Stimulated activated effector memory CD8-positive, alpha-beta T cell treated with anti-CD3 and anti-CD28 coated beads, Interleukin-12 subunit alpha, Interleukin-12 subunit beta, amount 100 ng/mL, for 72 hours (primary cell): ENCODE measurements at regions not wholly inside any gene's neighbourhood (a gene's known extent, or its start where the extent isn't known, plus 50 kb on each side); places are given as distances from the start of the nearest gene placed in this dataset.

Experiments used
- ATAC-seq: fragments of 150-1000 bp; cut with Tn5 transposase; 2 replicates; pipeline ENCODE4 v1.10.0; 2021
- DNase-seq, 2 donors: peaks; one replicate each; pipeline ENCODE4 v3.0.0; 2021 to 2022; ENCODE audit warnings: low spot score in 2 of 2
- H3K27ac Mint-ChIP-seq: one replicate; pipeline ENCODE4 v1.8.0; 2022; ENCODE audit warnings: mild to moderate bottlenecking, mixed read lengths
- H3K36me3 Mint-ChIP-seq: one replicate; pipeline ENCODE4 v1.8.0; 2022; ENCODE audit warnings: mild to moderate bottlenecking, mixed read lengths
- H3K4me1 Mint-ChIP-seq: one replicate; pipeline ENCODE4 v1.8.0; 2022; ENCODE audit warnings: mixed read lengths
- H3K4me3 Mint-ChIP-seq: one replicate; pipeline ENCODE4 v1.8.0; 2022; ENCODE audit warnings: mild to moderate bottlenecking, mixed read lengths
- H3K9me3 Mint-ChIP-seq: one replicate; pipeline ENCODE4 v1.8.0; 2022; ENCODE audit warnings: mixed read lengths

GRCh38 chr6:144820270-144820669, 535.1 kb downstream of the UTRN start:
- peak overlapping the region; percentile 17 for H3K27ac Mint-ChIP-seq
- ATAC-seq (peak; percentile 89), DNase-seq (no peak)
- peaks cover 18% of the 10 kb centered on the region for H3K4me1 Mint-ChIP-seq
- H3K4me3 Mint-ChIP-seq: no peak overlapping the region
- no peaks in the 10 kb centered on the region for H3K9me3 Mint-ChIP-seq
- peaks cover 24% of the 10 kb centered on the region for H3K36me3 Mint-ChIP-seq

- peaks cover 18% of the 10 kb centered on the region for H3K4me1 Mint-ChIP-seq
- no peak for ATAC-seq
- DNase-seq: no peak
- no peaks in the 10 kb centered on the region for H3K9me3 Mint-ChIP-seq
- H3K36me3 Mint-ChIP-seq: peaks cover 19% of the 10 kb centered on the region
- H3K4me3 Mint-ChIP-seq: no peak overlapping the region
- H3K27ac Mint-ChIP-seq: no peak overlapping the region
These were observed 538.0 kb downstream of the UTRN start for GRCh38 chr6:144823131-144823530.

GRCh38 chr6:144824018-144824417, 538.9 kb downstream of the UTRN start:
- no peak for ATAC-seq
- Mint-ChIP-seq H3K9me3 (no peaks in the 10 kb centered on the region), H3K4me3 (no peak overlapping the region), H3K27ac (no peak overlapping the region), H3K4me1 (peaks cover 15% of the 10 kb centered on the region), H3K36me3 (peaks cover 21% of the 10 kb centered on the region)
- no peak for DNase-seq

GRCh38 chr6:144834426-144835038, 549.4 kb downstream of the UTRN start:
- no peak overlapping the region for H3K27ac Mint-ChIP-seq
- ATAC-seq: no peak
- H3K4me3 Mint-ChIP-seq: no peak overlapping the region
- H3K36me3 Mint-ChIP-seq: peaks cover 43% of the 10 kb centered on the region
- no peaks in the 10 kb centered on the region for H3K4me1 Mint-ChIP-seq
- H3K9me3 Mint-ChIP-seq: no peaks in the 10 kb centered on the region
- DNase-seq: no peak

- Mint-ChIP-seq H3K9me3 (no peaks in the 10 kb centered on the region), H3K36me3 (peaks cover 51% of the 10 kb centered on the region), H3K4me1 (no peaks in the 10 kb centered on the region), H3K4me3 (no peak overlapping the region), H3K27ac (peak overlapping the region; percentile 50)
- ATAC-seq (no peak), DNase-seq (no peak)
These were observed 550.3 kb downstream of the UTRN start for GRCh38 chr6:144835322-144835973.

- Mint-ChIP-seq H3K27ac (no peak overlapping the region), H3K9me3 (no peaks in the 10 kb centered on the region), H3K4me3 (no peak overlapping the region), H3K36me3 (peaks cover 64% of the 10 kb centered on the region), H3K4me1 (no peaks in the 10 kb centered on the region)
- ATAC-seq: no peak
- no peak for DNase-seq
These were observed 555.5 kb downstream of the UTRN start for GRCh38 chr6:144840619-144841018.

GRCh38 chr6:144843701-144844100, 558.6 kb downstream of the UTRN start:
- H3K36me3 Mint-ChIP-seq: peaks cover 34% of the 10 kb centered on the region
- ATAC-seq (no peak), DNase-seq (no peak)
- H3K9me3 Mint-ChIP-seq: no peaks in the 10 kb centered on the region
- no peak overlapping the region for H3K4me3 Mint-ChIP-seq
- no peak overlapping the region for H3K27ac Mint-ChIP-seq
- H3K4me1 Mint-ChIP-seq: peaks cover 7% of the 10 kb centered on the region

GRCh38 chr6:144844596-144844995, 559.5 kb downstream of the UTRN start:
- H3K4me3 Mint-ChIP-seq: no peak overlapping the region
- H3K9me3 Mint-ChIP-seq: no peaks in the 10 kb centered on the region
- ATAC-seq (no peak), DNase-seq (no peak)
- H3K4me1 Mint-ChIP-seq: peaks cover 7% of the 10 kb centered on the region
- H3K27ac Mint-ChIP-seq: no peak overlapping the region
- H3K36me3 Mint-ChIP-seq: peaks cover 26% of the 10 kb centered on the region

GRCh38 chr6:144845186-144845585, 560.1 kb downstream of the UTRN start:
- H3K36me3 Mint-ChIP-seq: peaks cover 26% of the 10 kb centered on the region
- DNase-seq: no peak
- H3K4me3 Mint-ChIP-seq: no peak overlapping the region
- H3K27ac Mint-ChIP-seq: no peak overlapping the region
- H3K4me1 Mint-ChIP-seq: peaks cover 7% of the 10 kb centered on the region
- ATAC-seq: no peak
- no peaks in the 10 kb centered on the region for H3K9me3 Mint-ChIP-seq

GRCh38 chr6:144847916-144848315, 562.8 kb downstream of the UTRN start:
- Mint-ChIP-seq H3K4me3 (no peak overlapping the region), H3K36me3 (peaks cover 17% of the 10 kb centered on the region), H3K4me1 (peaks cover 7% of the 10 kb centered on the region), H3K9me3 (no peaks in the 10 kb centered on the region), H3K27ac (peak overlapping the region; percentile 9)
- DNase-seq (no peak), ATAC-seq (no peak)

- H3K9me3 Mint-ChIP-seq: no peaks in the 10 kb centered on the region
- H3K4me3 Mint-ChIP-seq: no peak overlapping the region
- H3K27ac Mint-ChIP-seq: peak overlapping the region; percentile 9
- no peak for DNase-seq
- no peak for ATAC-seq
- H3K4me1 Mint-ChIP-seq: peaks cover 12% of the 10 kb centered on the region
- peaks cover 17% of the 10 kb centered on the region for H3K36me3 Mint-ChIP-seq
These were observed 564.8 kb downstream of the UTRN start for GRCh38 chr6:144849920-144850319.

GRCh38 chr6:144853603-144854002, 568.5 kb downstream of the UTRN start:
- ATAC-seq (peak; percentile 82), DNase-seq (no peak)
- Mint-ChIP-seq H3K4me3 (no peak overlapping the region), H3K27ac (no peak overlapping the region), H3K36me3 (peaks cover 17% of the 10 kb centered on the region), H3K9me3 (no peaks in the 10 kb centered on the region), H3K4me1 (peaks cover 22% of the 10 kb centered on the region)

GRCh38 chr6:144854654-144855053, 569.5 kb downstream of the UTRN start:
- Mint-ChIP-seq H3K4me3 (no peak overlapping the region), H3K27ac (no peak overlapping the region), H3K4me1 (peaks cover 22% of the 10 kb centered on the region), H3K9me3 (no peaks in the 10 kb centered on the region), H3K36me3 (peaks cover 15% of the 10 kb centered on the region)
- ATAC-seq: no peak
- no peak for DNase-seq

GRCh38 chr6:144855375-144855774, 570.2 kb downstream of the UTRN start:
- Mint-ChIP-seq H3K27ac (no peak overlapping the region), H3K4me1 (peaks cover 22% of the 10 kb centered on the region), H3K9me3 (no peaks in the 10 kb centered on the region), H3K36me3 (peaks cover 8% of the 10 kb centered on the region), H3K4me3 (no peak overlapping the region)
- ATAC-seq (no peak), DNase-seq (no peak)

- peaks cover 3% of the 10 kb centered on the region for H3K36me3 Mint-ChIP-seq
- peaks cover 22% of the 10 kb centered on the region for H3K4me1 Mint-ChIP-seq
- ATAC-seq (no peak), DNase-seq (no peak)
- no peak overlapping the region for H3K4me3 Mint-ChIP-seq
- H3K9me3 Mint-ChIP-seq: no peaks in the 10 kb centered on the region
- H3K27ac Mint-ChIP-seq: no peak overlapping the region
These were observed 570.8 kb downstream of the UTRN start for GRCh38 chr6:144855812-144856531.

GRCh38 chr6:144856622-144857021, 571.5 kb downstream of the UTRN start:
- DNase-seq: no peak
- Mint-ChIP-seq H3K9me3 (no peaks in the 10 kb centered on the region), H3K4me3 (no peak overlapping the region), H3K27ac (no peak overlapping the region), H3K4me1 (peaks cover 22% of the 10 kb centered on the region), H3K36me3 (no peaks in the 10 kb centered on the region)
- no peak for ATAC-seq
